ENCODE measurements at regions not wholly inside any gene's neighbourhood (a gene's known extent, or its start where the extent isn't known, plus 50 kb on each side); places are given as distances from the start of the nearest gene placed in this dataset.

DNA sequence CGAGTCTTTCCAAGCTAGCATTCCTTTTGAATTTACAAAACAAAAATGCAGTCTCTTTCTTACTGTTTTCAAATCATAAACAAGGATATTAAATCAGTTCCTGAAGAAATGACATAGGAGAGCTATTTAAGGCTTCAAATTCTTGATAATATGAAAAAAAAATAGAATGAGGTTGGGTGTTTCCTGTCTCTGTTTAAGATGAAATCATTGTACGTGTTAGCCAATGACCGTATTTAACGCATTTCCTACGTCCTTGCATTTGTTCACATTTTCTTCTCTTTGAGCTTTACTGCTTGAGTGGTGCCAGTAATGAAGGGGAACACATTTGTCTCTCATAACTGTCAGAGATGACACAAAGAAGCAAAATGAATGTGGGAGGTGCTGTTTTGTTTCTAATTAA is 821.3 kb downstream of the DIAPH3 start:
- ChIA-PET CTCF (interaction anchor here (0.8 to 1.2 kb wide), 2 partner anchors 9 to 24 kb away, joined by 3 read pairs; no protein-coding TSS in a partner anchor), POLR2A (no interaction called here)
- H3K36me3 Mint-ChIP-seq: no peaks in the 10 kb centered on the region
- no peaks in the 10 kb centered on the region for H3K9me3 Mint-ChIP-seq
- DNase-seq (ENCODE audit: low spot score) (no peak), ATAC-seq (no peak)
- no peak overlapping the region for H3K27ac Mint-ChIP-seq
- H3K4me3 Mint-ChIP-seq: no peak overlapping the region
- TF ChIP-seq NR1H2 (CRISPR knock-in tag; IDR thresholded peaks at IDR 0.05) (no peak), TEAD1 (CRISPR knock-in tag; IDR thresholded peaks at IDR 0.05) (no peak), HMGA2 (CRISPR knock-in tag; IDR thresholded peaks at IDR 0.05) (no peak), GRHL2 (CRISPR knock-in tag; IDR thresholded peaks at IDR 0.05; ENCODE audit: insufficient replicate concordance, severe bottlenecking) (no peak), ZNF219 (CRISPR knock-in tag; IDR thresholded peaks at IDR 0.05; ENCODE audit: borderline replicate concordance) (no peak), MLX (CRISPR knock-in tag; IDR thresholded peaks at IDR 0.05) (no peak), MAX (CRISPR knock-in tag; IDR thresholded peaks at IDR 0.05) (no peak)
- TF ChIP-seq, protein P1, sequence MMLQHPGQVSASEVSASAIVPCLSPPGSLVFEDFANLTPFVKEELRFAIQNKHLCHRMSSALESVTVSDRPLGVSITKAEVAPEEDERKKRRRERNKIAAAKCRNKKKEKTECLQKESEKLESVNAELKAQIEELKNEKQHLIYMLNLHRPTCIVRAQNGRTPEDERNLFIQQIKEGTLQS (CRISPR knock-in tag; conservative IDR thresholded peaks at IDR 0.05): no peak
- no peaks in the 10 kb centered on the region for H3K27me3 Mint-ChIP-seq (ENCODE audit: low read depth)
- H3K4me1 Mint-ChIP-seq: no peaks in the 10 kb centered on the region

DNA sequence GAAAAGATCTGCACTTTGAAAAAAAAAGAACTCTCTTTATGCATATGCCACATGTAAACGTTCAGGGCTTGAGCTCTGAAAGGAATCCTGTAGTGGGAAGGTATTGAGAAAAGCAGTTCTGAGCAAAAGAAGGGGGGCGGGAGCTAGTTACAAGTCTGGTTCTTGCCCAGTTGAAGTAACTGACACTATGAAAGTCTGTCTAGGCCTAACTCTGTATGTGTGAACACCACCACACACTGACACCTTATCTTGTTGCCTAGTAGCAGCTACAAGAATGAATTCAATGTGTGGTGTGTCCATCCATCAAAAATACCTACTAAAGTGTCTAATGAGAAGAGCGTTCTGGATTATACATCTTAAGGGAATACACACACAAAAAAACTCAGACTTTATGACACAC is 820.6 kb downstream of the DIAPH3 start:
- no peak for DNase-seq (ENCODE audit: low spot score)
- POLR2A ChIA-PET: no interaction called here
- no peaks in the 10 kb centered on the region for H3K36me3 Mint-ChIP-seq
- no peak for ATAC-seq
- TF ChIP-seq, protein P2, sequence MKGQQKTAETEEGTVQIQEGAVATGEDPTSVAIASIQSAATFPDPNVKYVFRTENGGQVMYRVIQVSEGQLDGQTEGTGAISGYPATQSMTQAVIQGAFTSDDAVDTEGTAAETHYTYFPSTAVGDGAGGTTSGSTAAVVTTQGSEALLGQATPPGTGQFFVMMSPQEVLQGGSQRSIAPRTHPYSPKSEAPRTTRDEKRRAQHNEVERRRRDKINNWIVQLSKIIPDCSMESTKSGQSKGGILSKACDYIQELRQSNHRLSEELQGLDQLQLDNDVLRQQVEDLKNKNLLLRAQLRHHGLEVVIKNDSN (CRISPR knock-in tag; IDR thresholded peaks at IDR 0.05): no peak
- TF ChIP-seq E2F4 (CRISPR knock-in tag; IDR thresholded peaks at IDR 0.05; ENCODE audit: borderline replicate concordance, low read depth): no peak
- no peak for TF ChIP-seq FOXJ3 (CRISPR knock-in tag; IDR thresholded peaks at IDR 0.05; ENCODE audit: borderline replicate concordance)
- TF ChIP-seq IRF2 (CRISPR knock-in tag; IDR thresholded peaks at IDR 0.05; ENCODE audit: borderline replicate concordance, low read depth): no peak
- no peak for TF ChIP-seq JAZF1 (CRISPR knock-in tag; IDR thresholded peaks at IDR 0.05)
- TF ChIP-seq, protein P3, sequence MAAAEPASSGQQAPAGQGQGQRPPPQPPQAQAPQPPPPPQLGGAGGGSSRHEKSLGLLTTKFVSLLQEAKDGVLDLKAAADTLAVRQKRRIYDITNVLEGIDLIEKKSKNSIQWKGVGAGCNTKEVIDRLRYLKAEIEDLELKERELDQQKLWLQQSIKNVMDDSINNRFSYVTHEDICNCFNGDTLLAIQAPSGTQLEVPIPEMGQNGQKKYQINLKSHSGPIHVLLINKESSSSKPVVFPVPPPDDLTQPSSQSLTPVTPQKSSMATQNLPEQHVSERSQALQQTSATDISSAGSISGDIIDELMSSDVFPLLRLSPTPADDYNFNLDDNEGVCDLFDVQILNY (CRISPR knock-in tag; IDR thresholded peaks at IDR 0.05): no peak
- no peak for TF ChIP-seq SMAD4 (CRISPR knock-in tag; IDR thresholded peaks at IDR 0.05)
- no peak for TF ChIP-seq STAT6 (CRISPR knock-in tag; conservative IDR thresholded peaks at IDR 0.05; ENCODE audit: low read depth)
- TF ChIP-seq ZNF219 (CRISPR knock-in tag; IDR thresholded peaks at IDR 0.05; ENCODE audit: borderline replicate concordance): no peak
- TF ChIP-seq, protein P4, sequence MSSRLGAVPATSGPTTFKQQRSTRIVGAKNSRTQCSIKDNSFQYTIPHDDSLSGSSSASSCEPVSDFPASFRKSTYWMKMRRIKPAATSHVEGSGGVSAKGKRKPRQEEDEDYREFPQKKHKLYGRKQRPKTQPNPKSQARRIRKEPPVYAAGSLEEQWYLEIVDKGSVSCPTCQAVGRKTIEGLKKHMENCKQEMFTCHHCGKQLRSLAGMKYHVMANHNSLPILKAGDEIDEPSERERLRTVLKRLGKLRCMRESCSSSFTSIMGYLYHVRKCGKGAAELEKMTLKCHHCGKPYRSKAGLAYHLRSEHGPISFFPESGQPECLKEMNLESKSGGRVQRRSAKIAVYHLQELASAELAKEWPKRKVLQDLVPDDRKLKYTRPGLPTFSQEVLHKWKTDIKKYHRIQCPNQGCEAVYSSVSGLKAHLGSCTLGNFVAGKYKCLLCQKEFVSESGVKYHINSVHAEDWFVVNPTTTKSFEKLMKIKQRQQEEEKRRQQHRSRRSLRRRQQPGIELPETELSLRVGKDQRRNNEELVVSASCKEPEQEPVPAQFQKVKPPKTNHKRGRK (CRISPR knock-in tag; IDR thresholded peaks at IDR 0.05; ENCODE audit: borderline replicate concordance): no peak
- TF ChIP-seq ZNF121 (CRISPR knock-in tag; IDR thresholded peaks at IDR 0.05): no peak
- TF ChIP-seq, protein P5, sequence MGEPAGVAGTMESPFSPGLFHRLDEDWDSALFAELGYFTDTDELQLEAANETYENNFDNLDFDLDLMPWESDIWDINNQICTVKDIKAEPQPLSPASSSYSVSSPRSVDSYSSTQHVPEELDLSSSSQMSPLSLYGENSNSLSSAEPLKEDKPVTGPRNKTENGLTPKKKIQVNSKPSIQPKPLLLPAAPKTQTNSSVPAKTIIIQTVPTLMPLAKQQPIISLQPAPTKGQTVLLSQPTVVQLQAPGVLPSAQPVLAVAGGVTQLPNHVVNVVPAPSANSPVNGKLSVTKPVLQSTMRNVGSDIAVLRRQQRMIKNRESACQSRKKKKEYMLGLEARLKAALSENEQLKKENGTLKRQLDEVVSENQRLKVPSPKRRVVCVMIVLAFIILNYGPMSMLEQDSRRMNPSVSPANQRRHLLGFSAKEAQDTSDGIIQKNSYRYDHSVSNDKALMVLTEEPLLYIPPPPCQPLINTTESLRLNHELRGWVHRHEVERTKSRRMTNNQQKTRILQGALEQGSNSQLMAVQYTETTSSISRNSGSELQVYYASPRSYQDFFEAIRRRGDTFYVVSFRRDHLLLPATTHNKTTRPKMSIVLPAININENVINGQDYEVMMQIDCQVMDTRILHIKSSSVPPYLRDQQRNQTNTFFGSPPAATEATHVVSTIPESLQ (CRISPR knock-in tag; IDR thresholded peaks at IDR 0.05): no peak
- TF ChIP-seq NFATC4 (CRISPR knock-in tag; IDR thresholded peaks at IDR 0.05): no peak
- no peak overlapping the region for H3K27ac Mint-ChIP-seq
- no peaks in the 10 kb centered on the region for H3K27me3 Mint-ChIP-seq (ENCODE audit: low read depth)
- no peaks in the 10 kb centered on the region for H3K9me3 Mint-ChIP-seq
- H3K4me3 Mint-ChIP-seq: no peak overlapping the region
- CTCF ChIA-PET: no interaction called here
- H3K4me1 Mint-ChIP-seq: no peaks in the 10 kb centered on the region

Data from WTC11 (cell line).